Duodenal mucosa (tissue), 2 donors: ENCODE measurements at regions not wholly inside any gene's neighbourhood (a gene's known extent, or its start where the extent isn't known, plus 50 kb on each side); places are given as distances from the start of the nearest gene placed in this dataset.

Experiments used
- H3K27ac ChIP-seq: one replicate; pipeline ENCODE4 v1.7.0; 2013; ENCODE audit warnings: low read depth, low read length
- H3K27me3 ChIP-seq, 2 donors: one replicate each; pipeline ENCODE4 v1.7.0; 2013; ENCODE audit warnings: low read length in 2 of 2, control low read depth in 1 of 2; ENCODE audit not compliant: insufficient read depth in 2 of 2, control insufficient read depth in 1 of 2
- H3K36me3 ChIP-seq, 2 donors: one replicate each; pipeline ENCODE4 v1.7.0; 2013; ENCODE audit warnings: low read length in 2 of 2, control low read depth in 1 of 2; ENCODE audit not compliant: insufficient read depth in 2 of 2, control insufficient read depth in 1 of 2
- H3K4me1 ChIP-seq, 2 donors: one replicate each; pipeline ENCODE4 v1.7.0; 2013; ENCODE audit warnings: low read length in 2 of 2, control low read depth in 1 of 2; ENCODE audit not compliant: insufficient read depth in 2 of 2, control insufficient read depth in 1 of 2
- H3K4me3 ChIP-seq, 2 donors: one replicate each; pipeline ENCODE4 v1.7.0; 2013; ENCODE audit warnings: low read length in 2 of 2, low read depth in 1 of 2
- H3K9ac ChIP-seq, 2 donors: one replicate each; pipeline ENCODE4 v1.7.0; 2013; ENCODE audit warnings: low read length in 2 of 2, low read depth in 1 of 2
- H3K9me3 ChIP-seq, 2 donors: one replicate each; pipeline ENCODE4 v1.7.0; 2013; ENCODE audit warnings: low read length in 2 of 2, control low read depth in 1 of 2; ENCODE audit not compliant: control insufficient read depth in 1 of 2

- Histone ChIP-seq H3K4me3 (no peak overlapping the region), H3K9me3 (no peaks in the 10 kb centered on the region), H3K9ac (no peak overlapping the region), H3K36me3 (no peaks in the 10 kb centered on the region), H3K27ac (no peak overlapping the region), H3K4me1 (no peaks in the 10 kb centered on the region), H3K27me3 (no peaks in the 10 kb centered on the region)
Observed at GRCh38 chr5:125499636-125500332, 753.3 kb upstream of the ZNF608 start.

GRCh38 chr5:125501396-125501795 is 755.0 kb upstream of the ZNF608 start:
- Histone ChIP-seq H3K4me3 (no peak overlapping the region), H3K9me3 (no peaks in the 10 kb centered on the region), H3K9ac (no peak overlapping the region), H3K27me3 (no peaks in the 10 kb centered on the region), H3K27ac (no peak overlapping the region), H3K4me1 (no peaks in the 10 kb centered on the region), H3K36me3 (no peaks in the 10 kb centered on the region)

DNA sequence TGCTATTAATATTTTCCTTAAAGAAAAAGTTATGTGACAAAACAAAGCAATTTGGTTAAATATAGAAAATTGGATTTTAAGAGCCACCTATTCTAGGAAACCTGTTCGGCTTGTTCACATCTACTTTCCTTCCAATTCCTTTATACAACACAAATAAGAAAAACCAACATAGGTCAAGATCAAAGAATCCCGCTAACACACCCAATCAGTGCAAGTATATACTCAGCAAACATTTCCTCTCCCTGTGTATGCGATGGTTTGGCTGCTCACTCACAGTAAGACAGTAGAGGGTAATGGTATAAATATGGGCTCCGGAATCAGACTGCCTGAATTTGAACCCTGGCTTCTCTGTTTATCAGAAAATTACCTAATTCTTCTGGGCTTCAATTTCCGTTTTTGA is 757.5 kb upstream of the ZNF608 start:
- Histone ChIP-seq H3K27me3 (no peaks in the 10 kb centered on the region), H3K9ac (no peak overlapping the region), H3K27ac (no peak overlapping the region), H3K36me3 (no peaks in the 10 kb centered on the region), H3K9me3 (no peaks in the 10 kb centered on the region), H3K4me3 (no peak overlapping the region), H3K4me1 (no peaks in the 10 kb centered on the region)

- no peaks in the 10 kb centered on the region for H3K27me3 ChIP-seq
- H3K27ac ChIP-seq: no peak overlapping the region
- no peaks in the 10 kb centered on the region for H3K4me1 ChIP-seq
- H3K4me3 ChIP-seq: no peak overlapping the region
- no peak overlapping the region for H3K9ac ChIP-seq
- H3K9me3 ChIP-seq: no peaks in the 10 kb centered on the region
- no peaks in the 10 kb centered on the region for H3K36me3 ChIP-seq
Observed at GRCh38 chr5:125505115-125505514, 758.7 kb upstream of the ZNF608 start.

GRCh38 chr5:125506124-125506523 is 759.7 kb upstream of the ZNF608 start:
- H3K27ac ChIP-seq: no peak overlapping the region
- H3K36me3 ChIP-seq: no peaks in the 10 kb centered on the region

DNA sequence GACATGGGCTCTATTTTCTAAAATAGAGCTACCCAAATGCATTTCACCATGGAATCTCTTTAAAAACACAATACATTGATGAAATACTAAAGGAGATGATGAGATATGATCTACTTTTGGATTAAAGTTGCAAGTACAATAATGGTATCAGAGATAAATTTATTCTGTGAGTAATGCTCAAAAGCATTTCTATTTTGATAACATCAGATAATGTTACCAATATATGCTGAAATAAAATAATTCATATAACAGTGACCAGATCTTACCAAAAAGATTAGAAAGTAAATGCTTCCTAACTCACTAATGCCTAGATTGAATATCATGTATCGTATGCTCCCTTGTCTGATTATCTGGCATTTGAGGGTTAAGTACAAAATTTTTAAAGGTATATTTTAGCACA is 761.8 kb upstream of the ZNF608 start:
- no peaks in the 10 kb centered on the region for H3K27me3 ChIP-seq
- H3K27ac ChIP-seq: no peak overlapping the region
- H3K4me1 ChIP-seq: no peaks in the 10 kb centered on the region
- H3K9me3 ChIP-seq: no peaks in the 10 kb centered on the region
- H3K36me3 ChIP-seq: no peaks in the 10 kb centered on the region
- no peak overlapping the region for H3K4me3 ChIP-seq
- no peak overlapping the region for H3K9ac ChIP-seq

More at GRCh38 chr5:125506124-125506523, 759.7 kb upstream of the ZNF608 start:
- H3K9me3 ChIP-seq: no peaks in the 10 kb centered on the region
- H3K4me3 ChIP-seq: no peak overlapping the region
- no peaks in the 10 kb centered on the region for H3K4me1 ChIP-seq
- H3K9ac ChIP-seq: no peak overlapping the region
- no peaks in the 10 kb centered on the region for H3K27me3 ChIP-seq

DNA sequence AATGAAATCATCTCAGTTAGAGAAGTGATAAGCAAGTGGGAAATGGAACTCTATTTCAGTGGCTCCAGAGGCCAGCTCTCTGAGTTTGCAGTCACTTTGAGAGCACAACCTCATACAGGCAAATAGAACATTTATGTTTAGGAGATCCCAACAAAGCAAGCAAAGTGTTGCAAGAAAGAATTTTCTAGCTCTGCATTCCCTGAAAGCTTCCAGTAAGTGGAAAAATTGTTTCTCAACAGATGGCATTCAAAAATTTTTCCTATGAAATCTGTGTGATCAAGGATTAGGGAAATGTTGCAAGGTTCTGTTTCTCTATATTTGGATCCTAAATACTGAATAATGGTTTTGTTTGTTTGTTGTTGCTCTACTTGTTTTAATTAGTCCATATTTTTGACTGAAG is 764.2 kb upstream of the ZNF608 start:
- Histone ChIP-seq H3K9ac (no peak overlapping the region), H3K9me3 (no peaks in the 10 kb centered on the region), H3K4me1 (no peaks in the 10 kb centered on the region), H3K4me3 (no peak overlapping the region), H3K36me3 (no peaks in the 10 kb centered on the region), H3K27me3 (no peaks in the 10 kb centered on the region), H3K27ac (no peak overlapping the region)

GRCh38 chr5:125517973-125518550 is 771.6 kb upstream of the ZNF608 start:
- Histone ChIP-seq H3K4me1 (no peaks in the 10 kb centered on the region), H3K36me3 (no peaks in the 10 kb centered on the region), H3K4me3 (no peak overlapping the region), H3K27ac (no peak overlapping the region), H3K9me3 (no peaks in the 10 kb centered on the region), H3K27me3 (no peaks in the 10 kb centered on the region), H3K9ac (no peak overlapping the region)

DNA sequence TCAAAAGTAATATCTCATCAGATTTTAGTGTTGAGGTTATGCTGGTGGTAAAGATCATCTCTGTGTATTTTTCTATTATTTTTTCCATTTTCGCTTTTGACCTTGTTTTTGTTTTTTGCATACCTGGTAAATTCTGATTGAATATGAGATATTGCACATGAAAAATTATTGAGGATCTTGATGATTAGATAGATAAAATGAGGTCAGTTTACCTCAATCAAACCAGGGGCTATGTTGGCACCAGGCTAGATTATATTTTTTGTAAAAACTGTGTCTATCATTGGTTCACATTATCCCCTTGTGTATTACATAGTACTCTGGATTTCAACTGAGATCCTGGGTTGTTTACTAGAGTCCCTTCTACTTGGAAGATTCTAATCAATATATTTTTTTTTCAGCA is 774.9 kb upstream of the ZNF608 start:
- Histone ChIP-seq H3K4me3 (no peak overlapping the region), H3K27me3 (no peaks in the 10 kb centered on the region), H3K4me1 (no peaks in the 10 kb centered on the region), H3K36me3 (no peaks in the 10 kb centered on the region), H3K27ac (no peak overlapping the region), H3K9me3 (no peaks in the 10 kb centered on the region), H3K9ac (no peak overlapping the region)

DNA sequence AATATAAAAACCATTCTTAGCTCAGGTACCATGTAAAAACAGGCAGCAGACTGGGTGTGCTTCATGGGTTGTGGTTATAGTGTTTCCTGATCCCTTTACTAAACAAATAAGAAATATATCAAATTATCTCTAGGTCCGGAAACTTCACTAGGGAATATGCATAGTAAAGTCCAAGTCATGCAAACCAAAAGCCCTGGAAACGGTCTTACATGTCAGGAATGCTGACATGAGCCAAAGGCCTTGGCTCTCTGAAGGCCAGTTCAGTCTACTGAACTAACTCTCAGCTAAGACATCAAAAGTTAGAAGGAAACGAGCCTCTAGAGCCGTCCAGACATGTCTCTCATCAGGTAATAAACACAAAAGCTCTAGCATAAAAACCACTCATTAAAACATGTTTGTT is 778.9 kb upstream of the ZNF608 start:
- Histone ChIP-seq H3K27me3 (no peaks in the 10 kb centered on the region), H3K27ac (no peak overlapping the region), H3K4me1 (no peaks in the 10 kb centered on the region), H3K4me3 (no peak overlapping the region), H3K9ac (no peak overlapping the region), H3K36me3 (no peaks in the 10 kb centered on the region), H3K9me3 (no peaks in the 10 kb centered on the region)
